ENCODE measurements at regions not wholly inside any gene's neighbourhood (a gene's known extent, or its start where the extent isn't known, plus 50 kb on each side); places are given as distances from the start of the nearest gene placed in this dataset.

DNA sequence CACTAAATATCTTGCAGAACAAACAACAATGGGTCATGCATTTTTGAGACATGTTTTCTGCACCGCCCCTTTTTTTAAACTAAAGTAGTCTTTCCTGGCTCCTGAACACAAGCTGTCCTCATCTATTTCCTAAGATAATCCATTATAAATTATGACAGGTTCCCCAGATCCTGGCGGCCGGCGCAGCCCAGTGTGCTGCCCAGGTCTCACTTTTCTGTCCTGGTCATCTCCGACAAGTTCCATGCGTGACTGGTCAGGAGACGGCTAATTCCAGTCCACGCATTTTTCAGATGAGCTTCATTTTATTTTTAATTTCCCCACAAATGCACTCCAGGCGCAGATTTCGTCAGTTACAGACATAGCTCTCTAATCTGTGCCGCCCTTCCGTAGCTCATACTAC lies 92.9 kb upstream of the EGFLAM start:
- TF ChIP-seq, protein P1, sequence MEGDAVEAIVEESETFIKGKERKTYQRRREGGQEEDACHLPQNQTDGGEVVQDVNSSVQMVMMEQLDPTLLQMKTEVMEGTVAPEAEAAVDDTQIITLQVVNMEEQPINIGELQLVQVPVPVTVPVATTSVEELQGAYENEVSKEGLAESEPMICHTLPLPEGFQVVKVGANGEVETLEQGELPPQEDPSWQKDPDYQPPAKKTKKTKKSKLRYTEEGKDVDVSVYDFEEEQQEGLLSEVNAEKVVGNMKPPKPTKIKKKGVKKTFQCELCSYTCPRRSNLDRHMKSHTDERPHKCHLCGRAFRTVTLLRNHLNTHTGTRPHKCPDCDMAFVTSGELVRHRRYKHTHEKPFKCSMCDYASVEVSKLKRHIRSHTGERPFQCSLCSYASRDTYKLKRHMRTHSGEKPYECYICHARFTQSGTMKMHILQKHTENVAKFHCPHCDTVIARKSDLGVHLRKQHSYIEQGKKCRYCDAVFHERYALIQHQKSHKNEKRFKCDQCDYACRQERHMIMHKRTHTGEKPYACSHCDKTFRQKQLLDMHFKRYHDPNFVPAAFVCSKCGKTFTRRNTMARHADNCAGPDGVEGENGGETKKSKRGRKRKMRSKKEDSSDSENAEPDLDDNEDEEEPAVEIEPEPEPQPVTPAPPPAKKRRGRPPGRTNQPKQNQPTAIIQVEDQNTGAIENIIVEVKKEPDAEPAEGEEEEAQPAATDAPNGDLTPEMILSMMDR (IDR thresholded peaks at IDR 0.05): no peak
- TF ChIP-seq POLR2A (IDR thresholded peaks at IDR 0.05): no peak

All from body of pancreas (tissue), 4 donors.